Stimulated activated CD8-positive, alpha-beta memory T cell treated with anti-CD3 and anti-CD28 coated beads, Interleukin-7, amount 100 ng/mL, for 24 hours (primary cell): ENCODE measurements at regions not wholly inside any gene's neighbourhood (a gene's known extent, or its start where the extent isn't known, plus 50 kb on each side); places are given as distances from the start of the nearest gene placed in this dataset.

ENCODE experiments used
- DNase-seq: peaks from one replicate; pipeline ENCODE4 v3.0.0-alpha.2; 2020; ENCODE audit warnings: low read depth

DNA sequence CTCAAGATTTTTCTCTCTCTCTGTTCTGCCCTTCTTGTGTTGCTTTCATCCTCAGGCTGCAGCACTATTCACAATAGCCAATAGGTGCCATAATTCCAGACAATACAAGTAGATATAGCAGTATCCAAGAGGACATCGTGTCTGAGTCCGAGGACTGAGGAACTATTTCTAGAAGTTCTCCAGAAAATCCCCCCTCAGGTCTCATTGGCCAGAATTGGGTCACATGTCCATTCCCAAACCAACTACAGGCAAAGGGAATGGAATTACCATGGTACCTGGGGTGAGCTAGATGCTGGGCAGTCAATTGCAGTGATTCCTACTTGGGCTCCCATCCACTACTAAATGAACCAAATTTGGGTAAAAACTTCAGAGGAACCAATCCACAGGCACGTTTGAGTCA, 301.9 kb upstream of the RASGEF1B start:
- no peak for DNase-seq

DNA sequence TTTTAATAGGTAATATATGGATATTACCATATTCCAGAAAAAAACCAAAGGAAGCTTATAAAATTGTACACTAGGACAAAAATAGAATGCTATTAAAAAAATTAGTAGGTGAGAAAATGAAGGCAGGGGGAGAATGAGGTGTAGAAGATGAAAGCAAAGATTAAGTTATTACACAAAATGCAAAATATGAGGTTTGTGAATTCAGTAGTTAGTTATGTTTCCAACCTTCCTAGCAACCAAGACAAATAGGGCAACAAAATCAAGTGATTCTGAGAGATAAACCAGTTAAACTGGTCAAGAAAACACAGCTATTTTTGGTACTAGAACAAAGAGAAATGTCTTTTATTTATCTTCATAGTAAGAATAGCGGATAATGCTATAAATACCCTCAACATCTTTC, 300.0 kb upstream of the RASGEF1B start:
- no peak for DNase-seq

DNA sequence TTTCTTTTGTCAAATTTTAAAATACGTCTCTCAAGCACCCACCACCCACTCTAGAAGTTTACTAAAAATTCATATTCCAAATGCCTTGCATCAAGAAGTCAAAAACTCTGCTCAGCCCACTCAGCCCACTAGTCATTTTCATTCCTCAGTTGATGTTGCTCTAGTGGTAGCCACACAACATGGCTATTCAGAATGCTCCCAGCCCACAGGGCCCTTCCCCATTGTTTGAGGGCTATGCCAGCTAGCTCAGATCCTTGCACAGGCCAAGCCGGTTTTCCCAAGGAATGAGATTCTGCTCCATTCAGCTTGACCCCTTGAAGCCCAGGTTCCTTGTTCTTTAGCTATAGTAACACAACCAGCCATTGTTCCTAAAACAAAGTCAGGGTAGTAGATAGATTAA, 297.5 kb upstream of the RASGEF1B start:
- no peak for DNase-seq

DNA sequence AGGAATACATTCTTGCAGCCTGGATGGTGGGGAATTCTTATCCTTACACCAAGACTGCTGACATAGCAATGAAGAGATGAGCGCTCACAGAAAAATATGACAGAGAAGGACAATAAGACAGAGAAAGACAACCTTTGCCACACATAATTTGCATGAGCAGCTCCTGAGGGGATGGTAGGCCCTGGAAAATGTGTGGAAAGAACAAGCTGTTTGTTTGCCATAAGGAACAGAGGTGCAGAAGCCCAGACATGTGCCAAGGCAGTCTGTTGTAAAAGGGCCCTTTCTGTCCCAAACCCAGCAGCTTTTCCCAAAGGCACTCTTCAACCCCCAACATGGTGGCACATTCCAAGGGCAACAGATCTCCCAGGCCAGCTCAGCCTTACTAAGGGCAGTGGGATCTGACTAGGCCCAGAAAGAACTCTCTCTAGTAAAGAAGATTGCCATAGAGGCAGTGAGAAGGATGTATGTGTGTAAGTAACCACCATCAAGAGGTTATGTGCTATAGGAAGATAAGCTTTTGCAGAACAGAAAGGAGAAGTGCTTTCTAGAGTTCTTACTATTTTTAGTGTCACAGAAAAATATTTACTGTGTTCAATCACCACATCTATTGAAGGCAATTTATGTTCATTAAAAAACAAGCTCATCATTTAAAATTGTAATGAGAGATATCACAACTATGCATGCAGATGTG, 287.0 kb upstream of the RASGEF1B start:
- no peak for DNase-seq

DNA sequence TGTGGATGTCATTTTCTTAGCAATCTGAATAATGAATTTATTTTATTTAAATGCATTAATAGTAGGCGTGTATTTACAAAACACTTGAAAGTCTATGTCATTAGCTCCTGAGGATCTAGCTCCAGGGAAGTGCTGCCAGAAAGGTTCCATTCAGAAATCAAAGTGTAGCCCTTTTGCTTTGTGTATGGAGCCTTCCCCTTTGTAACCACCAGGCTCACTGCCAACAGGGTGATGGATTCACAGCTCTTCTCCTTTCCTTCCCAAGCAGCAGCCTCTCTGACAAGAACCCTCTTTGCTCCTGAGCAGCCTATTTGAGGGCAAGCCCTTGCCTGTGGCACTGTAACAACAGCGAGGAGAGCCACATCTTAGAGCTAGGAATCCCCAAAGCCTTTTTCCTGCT, 286.0 kb upstream of the RASGEF1B start:
- DNase-seq, result no peak

DNA sequence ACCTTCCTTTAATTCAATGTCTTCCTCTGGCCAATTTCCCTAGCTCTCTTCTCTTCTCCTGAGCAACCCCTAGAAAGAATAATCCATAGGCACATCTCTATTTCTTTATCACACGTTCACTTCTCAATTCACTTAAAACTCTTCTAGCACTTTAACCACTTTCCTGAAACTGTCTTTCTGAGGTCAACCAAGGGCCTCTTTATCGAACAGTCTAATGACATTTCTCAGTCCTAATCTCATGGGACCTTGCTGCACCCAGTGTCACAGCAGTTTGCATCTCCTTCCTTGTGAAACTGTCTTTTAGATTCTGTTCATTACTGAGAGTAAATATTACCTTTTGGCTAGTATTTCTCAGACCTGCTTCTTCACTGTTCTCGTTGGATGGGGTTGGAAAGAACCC, 285.3 kb upstream of the RASGEF1B start:
- DNase-seq, result no peak

DNA sequence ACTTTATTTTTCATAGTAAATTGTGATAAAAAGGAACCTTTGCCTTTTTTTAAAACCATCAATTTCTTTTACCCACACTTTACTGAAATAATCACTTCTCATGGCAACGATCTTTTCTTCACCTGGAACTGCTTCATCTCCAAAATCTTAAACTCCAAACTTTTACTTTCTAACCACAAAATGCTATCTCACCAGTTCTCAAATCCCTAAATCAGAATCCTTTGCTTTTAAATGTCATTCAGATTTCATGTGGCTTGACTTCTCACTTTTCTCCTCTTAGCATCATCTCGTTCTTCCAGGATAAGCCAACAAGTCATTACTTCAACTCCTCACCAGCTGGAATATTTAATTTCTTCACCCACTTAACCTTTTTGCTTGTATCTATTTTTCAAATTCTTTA, 284.3 kb upstream of the RASGEF1B start:
- no peak for DNase-seq

DNA sequence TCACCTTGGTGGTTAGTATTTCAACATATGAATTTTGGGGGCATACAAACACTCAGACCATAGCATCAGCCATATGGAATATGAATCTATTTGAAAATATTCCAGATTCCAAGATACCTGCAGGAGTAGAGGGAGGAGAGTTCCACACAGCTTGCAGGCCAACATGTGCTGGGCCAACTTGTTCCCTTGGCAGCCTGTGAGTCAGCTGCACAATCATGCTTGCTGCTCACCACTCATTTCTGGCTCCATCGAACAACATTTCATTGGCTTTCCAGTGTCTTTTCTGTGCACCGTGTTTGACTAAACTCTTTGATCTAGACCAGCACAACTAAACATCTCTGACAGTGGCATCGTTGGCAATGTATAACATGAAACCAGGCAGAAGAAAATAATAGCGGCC, 282.5 kb upstream of the RASGEF1B start:
- DNase-seq, result no peak

DNA sequence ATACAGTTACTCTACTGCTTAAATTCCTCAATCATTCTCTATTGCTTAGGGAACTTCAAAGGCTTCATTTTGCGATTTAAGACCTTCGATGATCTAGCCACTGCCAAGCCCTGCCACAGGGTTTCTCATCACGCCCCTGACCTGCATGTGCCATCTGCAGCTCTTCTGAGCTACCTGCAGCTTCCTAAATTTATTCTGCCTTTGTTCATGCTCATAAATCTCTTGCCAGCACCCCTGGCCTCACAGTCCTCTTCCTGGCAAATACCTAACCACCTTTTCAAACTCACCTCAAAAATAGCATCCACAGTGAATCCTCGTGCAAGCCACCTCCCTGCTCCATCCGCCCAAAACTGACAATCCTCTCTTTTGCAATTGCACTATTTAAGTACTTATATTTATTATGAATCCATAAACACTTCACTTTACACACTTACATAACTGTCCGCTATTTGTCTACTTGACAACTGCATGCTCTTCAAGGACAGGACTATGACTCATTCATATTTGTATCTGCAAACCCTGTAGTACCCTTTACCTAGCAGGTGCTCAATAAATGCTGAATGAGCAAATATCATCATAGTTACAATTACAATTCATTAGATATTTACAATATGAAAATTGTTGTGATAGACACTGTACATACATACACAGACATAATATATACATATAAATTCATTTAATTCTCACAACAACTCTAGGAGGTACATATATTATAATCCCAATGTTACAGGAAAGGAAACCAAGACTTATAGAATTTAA, 280.0 kb upstream of the RASGEF1B start:
- no peak for DNase-seq

DNA sequence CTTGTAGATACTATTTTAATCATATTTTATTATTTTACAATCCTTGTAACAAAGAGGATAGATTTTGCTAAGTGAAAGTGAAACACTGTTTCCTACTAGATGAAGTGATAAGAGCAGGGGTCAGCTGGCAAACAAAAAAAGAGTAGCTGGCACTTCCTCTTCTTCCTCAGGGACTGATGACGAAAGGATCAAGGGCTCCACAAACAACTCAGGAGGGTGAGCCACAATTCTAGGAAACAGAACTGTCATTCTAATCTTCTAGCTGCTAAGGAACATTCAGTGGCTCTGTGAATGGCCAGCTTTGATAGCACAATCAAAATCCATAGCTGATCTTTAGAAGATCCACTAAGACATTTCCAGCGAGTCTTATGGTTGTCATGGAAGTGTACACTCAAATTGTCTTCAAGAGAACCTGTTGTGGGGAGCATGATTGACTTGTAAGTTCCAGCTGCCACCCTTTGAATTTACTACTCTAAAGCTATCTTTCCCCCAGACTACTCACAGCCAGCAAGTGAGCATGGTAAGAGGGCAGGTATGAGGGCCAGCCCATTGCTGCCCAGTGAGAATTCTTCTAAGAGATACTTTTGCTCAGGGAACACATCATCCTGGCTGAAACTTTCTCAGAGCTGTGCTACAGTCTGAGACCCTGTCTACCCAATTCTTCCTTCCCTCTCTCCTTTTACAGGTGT, 275.7 kb upstream of the RASGEF1B start:
- DNase-seq, result no peak

DNA sequence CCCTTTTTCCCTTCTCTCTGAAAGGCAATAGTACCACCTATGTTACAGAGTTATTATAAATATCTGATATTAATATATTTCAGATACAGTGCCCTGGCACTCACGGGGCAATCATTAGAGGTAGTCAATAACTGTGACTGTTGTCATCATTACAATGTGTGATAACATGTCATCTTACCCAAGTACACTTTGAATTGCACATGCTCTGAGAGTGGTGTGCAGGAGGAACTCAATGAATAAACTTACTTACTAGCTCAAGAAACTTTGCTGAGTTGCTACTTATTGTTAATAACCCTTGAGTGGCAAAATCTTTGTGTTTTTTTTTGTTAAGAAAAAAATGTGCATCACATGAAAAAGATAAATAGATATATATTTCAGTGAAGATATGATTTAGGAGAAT, 275.1 kb upstream of the RASGEF1B start:
- no peak for DNase-seq

DNA sequence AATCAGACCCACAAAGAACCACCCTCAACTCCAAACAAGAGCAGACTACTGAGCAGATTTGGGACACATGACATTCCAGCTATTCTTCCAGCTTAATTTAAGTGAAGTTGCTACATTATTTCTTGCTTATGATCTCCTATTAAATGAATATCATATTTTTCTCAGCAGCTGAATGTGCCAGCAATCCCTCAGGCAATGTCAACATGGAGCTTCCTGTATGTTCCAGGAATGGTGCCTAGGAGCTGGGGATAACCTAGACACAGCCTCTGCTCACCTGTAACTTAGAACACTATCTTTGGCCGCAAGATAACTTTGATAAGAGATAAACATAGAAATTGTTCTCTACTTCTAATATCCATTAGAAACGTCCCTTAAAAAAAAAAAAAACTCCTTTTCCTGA, 274.4 kb upstream of the RASGEF1B start:
- no peak for DNase-seq

DNA sequence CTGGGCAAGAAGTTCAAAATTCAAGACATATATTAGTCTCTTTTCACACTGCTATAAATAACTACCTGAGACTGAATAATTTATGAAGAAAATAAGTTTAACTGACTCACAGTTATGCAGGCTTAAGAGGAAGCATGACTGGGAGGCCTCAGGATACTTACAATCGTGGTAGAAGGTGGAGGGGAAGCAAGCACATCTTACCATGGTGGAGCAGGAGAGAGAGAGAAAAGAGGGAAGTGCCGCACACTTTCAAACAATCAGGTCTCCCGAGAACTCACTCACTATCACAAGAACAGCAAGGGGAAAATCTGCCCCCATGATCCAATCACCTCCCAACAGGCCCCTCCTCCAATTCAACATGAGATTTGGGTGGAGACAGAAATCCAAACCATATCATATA, 273.3 kb upstream of the RASGEF1B start:
- no peak for DNase-seq

DNA sequence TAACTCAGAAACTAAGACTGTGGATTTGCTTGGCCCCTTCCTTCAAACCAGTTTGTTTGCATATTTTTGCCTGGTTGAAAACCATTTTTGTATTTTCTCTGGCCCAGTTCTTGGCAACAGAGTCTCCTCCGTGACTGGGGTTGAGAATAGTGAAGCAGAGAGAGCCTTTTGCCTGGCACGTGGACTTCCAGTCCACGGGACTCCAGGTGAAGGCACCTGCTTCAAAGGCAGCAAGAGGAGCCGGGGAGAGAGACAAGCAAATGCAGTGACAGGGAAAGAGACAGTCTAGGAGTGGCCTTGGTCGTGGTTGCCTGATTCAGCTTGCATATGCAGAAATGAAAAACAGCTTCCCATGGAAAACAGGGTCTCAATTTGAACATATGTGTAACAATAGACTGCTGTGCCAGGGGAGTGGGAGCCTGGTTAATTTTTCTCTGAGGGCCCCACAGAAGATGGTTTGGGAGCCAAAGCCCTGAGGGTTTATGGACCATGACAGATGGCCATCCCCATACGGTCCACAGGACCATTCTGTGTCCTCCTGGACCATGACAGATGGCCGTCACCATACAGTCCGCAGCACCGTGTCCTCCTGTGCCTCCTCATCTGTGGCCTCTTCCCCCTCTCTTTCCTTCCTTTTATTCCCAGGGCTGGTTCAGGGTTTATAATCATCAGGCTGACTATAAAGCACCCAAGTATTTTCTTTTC, 272.2 kb upstream of the RASGEF1B start:
- DNase-seq, result no peak

DNA sequence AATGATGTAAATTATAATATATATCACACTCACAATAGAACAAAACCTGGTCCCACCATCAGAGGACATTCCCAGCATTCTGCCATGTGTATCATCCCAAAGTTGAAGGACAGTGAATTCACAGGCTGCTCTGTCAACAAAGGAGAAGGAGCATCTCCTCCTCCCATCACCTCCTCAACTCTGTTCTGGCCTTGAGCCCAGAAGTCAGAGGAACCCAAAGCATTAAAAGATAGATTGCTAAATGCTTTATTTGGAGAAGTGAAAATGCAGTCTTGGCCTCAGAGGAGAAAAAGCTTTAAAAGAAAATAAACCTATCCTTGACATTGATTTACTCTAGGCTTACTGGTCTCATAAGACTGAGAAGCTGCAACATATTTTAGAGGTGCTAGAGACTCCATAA, 268.8 kb upstream of the RASGEF1B start:
- DNase-seq, result no peak

DNA sequence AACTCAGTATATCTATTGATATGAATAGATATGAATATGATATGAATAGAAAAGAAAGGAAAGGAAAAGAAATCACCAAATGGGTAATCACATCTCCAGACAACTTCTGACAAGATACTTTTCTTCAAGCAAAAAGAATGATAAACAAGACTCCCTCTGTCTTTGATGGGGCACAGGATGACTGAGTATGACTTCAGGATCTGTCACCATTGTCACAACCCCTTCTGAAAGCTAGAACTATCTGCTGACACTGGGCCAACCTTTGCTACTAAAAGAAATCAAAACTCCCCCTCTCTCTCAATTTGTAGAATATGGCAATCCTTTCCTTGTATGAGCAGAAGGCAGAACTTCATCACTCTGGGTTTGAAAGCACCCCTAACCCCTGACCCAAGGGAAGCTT, 267.2 kb upstream of the RASGEF1B start:
- DNase-seq, result no peak

DNA sequence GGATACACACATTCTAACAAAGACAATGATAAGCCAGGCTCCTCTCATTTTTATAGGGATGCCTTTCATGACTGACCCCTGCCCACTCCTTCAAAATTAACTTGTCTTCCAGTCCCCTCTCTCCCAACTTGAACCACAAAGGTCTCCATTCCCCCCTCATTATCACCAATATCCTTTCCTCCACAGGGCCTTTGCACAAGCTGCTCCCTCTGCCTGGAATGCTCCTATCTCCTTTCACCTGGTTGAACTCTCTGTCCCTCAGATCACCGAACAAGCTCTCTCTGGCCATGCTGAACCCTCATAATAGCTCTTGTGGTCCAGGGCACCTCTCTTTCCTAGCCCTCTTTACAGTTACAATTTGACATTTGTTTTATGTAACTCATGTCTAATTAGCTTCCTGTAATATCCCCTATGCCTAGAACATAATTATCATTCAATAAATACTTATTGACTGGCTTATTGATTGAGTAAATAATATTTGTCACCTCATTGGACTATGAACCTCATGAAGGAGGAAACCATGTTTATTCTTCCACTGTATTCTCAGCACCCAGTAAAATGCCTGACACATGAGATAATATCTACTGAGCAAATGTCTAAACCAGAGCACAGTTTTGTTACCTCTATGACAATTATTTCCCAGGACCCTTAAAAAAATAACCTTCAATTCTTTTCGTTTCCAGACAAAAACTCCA, 266.3 kb upstream of the RASGEF1B start:
- DNase-seq, result no peak

DNA sequence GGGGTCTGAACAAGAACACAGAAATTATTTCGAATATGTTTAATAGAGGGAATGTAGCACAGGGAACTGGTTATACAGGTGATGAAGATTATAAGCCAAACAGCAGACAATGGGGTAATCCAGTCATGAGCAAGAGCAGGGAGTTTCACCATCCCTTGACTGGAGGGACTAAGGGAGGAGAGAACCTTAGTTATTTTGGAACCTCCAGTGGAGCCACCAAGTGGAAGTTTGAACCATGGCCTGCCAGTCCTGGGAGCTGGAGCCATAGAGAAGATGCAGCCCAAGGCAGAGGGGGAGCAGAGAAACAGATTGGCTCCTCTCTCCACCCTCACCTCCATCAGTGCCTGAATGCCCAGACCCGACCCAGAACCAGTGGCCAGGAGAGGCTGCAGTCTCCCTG, 264.6 kb upstream of the RASGEF1B start:
- DNase-seq, result no peak

DNA sequence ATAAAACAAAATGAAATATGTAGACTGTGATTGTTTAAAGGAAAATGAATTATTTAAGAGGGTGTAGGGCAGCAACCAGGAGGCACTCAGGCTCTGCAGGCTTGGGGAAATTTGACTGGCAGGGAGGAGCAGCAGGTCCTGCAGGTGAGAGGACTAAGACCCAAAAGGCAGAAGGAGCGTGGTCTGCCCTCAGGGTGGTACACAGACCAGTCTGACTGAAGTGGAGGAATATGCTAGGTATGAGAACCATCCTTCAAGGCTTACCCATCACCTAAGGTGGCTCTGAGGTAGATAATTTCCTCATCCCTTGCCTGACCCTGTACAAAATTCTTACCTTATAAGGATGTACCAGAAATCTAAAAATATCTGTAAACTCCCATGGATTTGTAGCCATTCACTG, 261.3 kb upstream of the RASGEF1B start:
- DNase-seq, result no peak

DNA sequence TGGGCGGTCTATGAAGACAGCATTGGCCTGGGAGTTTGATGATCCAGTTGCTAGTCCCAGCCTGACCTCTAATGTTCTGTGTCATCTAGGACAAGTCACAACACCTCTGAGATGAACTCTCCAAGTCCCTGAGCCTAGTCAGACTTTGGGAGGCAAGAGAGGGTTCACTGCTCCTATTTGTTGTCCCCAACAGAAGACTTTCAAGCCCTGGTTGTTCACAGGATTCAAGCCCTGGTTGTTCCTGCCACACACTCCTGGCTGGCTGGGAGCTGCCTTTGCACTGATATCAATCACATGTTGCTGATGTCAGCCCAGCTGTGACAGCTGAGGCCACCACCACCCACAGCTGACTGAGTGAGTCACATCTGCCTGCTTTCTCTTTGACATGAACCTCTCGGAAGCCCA, 253.2 kb upstream of the RASGEF1B start:
- DNase-seq, result peak; percentile 24

DNA sequence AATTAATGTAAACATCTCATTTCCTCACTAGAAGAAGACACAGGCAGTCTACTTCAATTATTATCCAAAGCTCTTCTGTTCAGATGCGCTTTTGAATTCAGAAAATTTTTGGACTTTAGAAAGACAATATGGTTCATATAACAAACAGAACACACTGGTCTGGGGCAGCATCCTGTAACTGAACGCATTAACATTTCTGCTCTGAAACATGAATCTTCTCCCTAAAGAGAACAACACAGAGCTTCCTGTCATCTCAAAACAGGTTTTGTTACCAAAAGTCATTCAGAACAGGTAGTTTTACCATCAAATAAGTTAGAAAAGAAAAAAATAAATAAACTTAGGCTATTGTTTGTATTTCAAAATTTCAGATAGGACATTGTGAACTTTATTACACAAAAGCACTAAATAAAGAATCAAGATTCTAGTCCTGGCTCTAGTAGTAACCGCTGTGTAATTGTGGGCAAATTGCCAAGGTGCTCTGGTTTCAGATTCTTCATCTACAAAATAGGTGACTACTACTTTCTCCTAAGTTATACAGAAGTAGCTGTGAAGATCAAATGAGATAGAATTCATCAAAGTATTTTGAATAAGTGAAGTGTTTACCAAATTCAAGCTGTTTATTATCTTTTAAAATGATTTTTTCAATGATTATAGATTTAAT, 252.3 kb upstream of the RASGEF1B start:
- DNase-seq, result no peak
